ENCODE measurements at regions not wholly inside any gene's neighbourhood (a gene's known extent, or its start where the extent isn't known, plus 50 kb on each side); places are given as distances from the start of the nearest gene placed in this dataset.

DNA sequence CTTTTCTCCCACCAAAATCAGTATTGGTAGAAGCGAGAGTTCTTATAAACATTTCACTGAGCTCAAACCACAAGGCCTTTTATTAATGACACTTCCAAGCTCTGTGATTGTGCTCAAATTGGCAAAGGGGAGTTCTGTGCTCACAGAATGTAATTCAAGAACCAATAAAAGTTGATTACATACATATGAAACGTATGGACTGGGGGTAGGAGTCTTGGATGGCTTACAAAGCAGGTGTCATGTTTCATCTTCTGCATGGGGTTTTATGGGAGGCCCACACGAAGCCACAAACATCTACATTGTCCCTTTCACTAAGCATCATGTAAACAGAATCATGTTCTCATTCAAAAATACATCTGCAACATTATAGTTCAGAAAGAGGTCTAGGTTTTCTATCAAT lies 828.3 kb downstream of the VRK1 start:
- DNase-seq (ENCODE audit: low read depth in 1 of 2, low spot score in 1 of 2), result no peak

GRCh38 chr14:97626088-97626487 lies 828.9 kb downstream of the VRK1 start:
- no peak for DNase-seq (ENCODE audit: low read depth in 1 of 2, low spot score in 1 of 2)

DNA sequence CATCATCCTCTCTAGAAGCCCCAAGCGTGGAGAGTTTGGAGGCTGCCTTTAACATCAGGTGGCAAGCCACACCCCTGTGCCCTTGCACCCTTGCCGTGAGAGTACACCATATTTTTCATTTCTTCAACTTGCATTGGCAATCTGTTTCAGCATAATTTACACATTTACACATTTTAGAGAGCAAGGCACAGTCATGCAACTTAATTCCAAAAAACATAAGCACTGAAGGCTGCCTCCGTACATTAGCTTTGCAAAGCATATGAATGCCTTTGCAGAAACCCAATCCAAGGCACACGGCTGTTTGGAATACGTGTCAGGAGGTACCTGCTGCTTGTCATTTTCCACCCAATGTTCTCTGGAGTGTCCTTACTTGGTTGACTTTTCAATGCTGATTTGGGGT lies 833.1 kb downstream of the VRK1 start:
- DNase-seq (ENCODE audit: low read depth in 1 of 2, low spot score in 1 of 2), result no peak

- no peak for DNase-seq (ENCODE audit: low read depth in 1 of 2, low spot score in 1 of 2)
Measured at GRCh38 chr14:97633131-97633738, 836.1 kb downstream of the VRK1 start.

DNA sequence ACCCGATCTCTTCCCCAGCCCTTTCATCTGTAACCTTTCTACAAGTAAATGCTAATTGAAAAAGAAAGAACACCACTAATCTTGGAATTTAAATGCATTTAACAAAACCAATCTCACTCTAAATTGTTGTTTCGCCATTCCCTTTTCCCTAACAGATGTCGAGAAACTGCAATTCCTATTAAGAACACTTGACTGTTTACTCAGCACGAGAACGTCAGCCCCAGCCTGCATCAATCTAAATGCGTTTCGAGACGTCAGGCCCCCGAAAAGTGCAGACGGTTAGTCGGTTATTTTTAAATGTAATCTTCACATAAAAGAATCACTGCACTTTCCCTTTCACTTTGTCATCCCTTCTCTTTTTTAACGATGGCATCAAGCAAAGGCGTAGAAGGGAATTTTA lies 837.6 kb downstream of the VRK1 start:
- peak in 1 of 2 donors; percentile 14 for DNase-seq (ENCODE audit: low read depth in 1 of 2, low spot score in 1 of 2)

- DNase-seq (ENCODE audit: low read depth in 1 of 2, low spot score in 1 of 2), result no peak
Measured at GRCh38 chr14:97638864-97639263, 841.7 kb downstream of the VRK1 start.

DNA sequence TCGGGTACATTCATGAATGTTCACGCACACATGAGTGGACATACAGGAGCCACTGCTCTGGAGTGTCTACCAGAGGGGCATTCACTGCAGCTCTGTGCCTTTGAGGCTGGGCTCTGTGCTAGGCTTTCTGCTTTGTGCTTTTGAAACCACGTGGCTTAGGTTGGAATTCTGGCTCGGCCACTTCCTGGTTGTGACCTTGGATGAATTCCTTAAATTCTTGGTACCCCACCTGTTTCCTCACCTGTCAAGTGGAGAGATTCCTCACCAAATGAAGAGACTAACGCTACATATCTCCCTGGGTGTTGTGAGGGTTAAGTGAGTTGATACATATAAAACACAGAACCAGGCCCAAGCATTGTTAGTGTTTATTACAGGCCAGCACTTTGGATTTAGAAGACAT lies 842.8 kb downstream of the VRK1 start:
- DNase-seq (ENCODE audit: low read depth in 1 of 2, low spot score in 1 of 2), result no peak

GRCh38 chr14:97641827-97642226 lies 844.6 kb downstream of the VRK1 start:
- no peak for DNase-seq (ENCODE audit: low read depth in 1 of 2, low spot score in 1 of 2)

DNA sequence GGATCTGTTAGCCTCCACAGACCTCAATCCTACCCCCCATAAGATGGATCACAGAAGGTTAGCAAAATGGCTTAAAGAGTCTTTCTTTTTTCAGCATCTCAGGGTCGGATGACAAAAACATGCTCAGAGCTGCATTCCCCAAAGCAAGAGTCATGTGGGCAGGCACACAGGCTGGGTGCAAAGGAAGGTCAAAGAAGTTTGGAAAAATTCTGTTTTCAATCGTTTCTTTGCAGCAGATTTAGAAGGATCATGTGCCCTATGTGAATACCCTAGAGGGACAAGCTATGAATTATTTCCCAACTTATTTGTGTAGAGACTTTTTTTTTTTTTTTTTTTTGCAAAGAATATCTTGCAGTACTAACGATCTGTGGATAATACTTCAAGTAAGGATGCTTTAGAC lies 845.4 kb downstream of the VRK1 start:
- no peak for DNase-seq (ENCODE audit: low read depth in 1 of 2, low spot score in 1 of 2)

GRCh38 chr14:97644365-97644764 lies 847.2 kb downstream of the VRK1 start:
- DNase-seq (ENCODE audit: low read depth in 1 of 2, low spot score in 1 of 2), result no peak

- no peak for DNase-seq (ENCODE audit: low read depth in 1 of 2, low spot score in 1 of 2)
Measured at GRCh38 chr14:97649752-97650151, 852.6 kb downstream of the VRK1 start.

DNA sequence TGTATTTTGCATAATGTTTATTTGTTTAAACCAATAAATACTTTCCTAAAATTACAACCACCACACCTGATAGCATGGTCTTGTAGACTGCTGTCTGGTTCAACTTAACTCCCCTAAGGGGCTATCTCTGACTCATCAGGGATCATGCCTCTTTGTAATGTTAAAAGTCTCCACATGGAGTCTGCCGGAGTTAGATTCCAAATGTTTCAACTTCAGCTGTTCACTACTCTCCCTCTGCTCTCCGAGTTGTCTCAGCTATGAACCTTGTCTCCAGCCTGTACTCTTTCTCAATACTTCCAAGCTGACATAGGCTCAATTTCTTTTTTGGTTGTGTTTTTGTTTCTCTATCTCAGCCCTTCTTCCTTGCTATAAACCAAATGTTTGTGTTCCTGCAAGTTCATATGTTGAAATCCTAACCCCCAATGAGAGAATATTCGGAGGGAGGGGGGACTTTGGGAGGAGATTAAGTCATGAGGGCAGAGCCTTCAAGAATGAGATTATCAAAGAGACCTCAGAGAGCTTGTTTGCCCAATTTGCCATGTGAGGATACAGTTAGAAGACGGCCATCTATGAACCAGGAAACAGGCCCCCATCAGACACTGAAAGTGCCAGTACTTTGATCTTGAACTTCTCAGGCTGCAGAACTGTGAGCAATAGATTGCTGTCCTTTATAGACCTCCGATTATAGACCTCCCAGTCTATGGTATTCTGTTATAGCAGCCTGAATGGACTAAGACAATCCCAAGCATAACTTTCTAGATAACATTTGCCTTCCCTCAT lies 858.2 kb downstream of the VRK1 start:
- DNase-seq (ENCODE audit: low read depth in 1 of 2, low spot score in 1 of 2), result no peak

- no peak for DNase-seq (ENCODE audit: low read depth in 1 of 2, low spot score in 1 of 2)
Measured at GRCh38 chr14:97657609-97658008, 860.4 kb downstream of the VRK1 start.

DNA sequence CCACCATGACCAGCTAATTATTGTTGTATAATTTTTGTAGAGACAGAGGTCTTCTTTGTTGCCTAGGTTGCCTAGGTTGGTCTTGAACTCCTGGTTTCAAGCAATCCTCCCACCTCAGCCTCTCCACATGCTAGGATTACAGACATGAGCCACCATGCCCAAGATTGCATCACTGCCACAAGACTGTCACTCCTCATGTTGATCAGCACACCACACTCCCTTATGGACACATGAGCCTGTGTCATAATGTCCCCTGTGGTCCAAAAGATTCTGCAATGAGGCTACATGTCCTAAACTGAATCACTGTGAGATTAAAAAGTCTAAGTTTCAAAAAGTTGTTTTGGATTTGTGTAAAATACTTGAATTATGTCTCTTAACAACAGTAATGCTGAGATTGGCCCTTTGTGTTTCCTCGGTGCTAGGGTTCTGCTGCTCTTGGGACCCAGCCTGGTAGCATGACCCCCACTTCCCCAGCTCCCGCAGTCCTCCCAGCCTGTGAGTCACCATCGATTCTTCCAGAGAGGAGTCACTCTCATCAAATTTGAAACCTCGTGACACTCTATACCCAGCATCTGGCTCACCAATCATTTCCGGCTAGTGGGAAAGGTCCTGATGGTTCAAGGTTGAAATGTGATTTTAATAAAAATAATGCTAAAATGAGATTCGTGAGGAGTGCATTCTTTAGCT lies 890.9 kb downstream of the VRK1 start:
- no peak for DNase-seq (ENCODE audit: low read depth in 1 of 2, low spot score in 1 of 2)

GRCh38 chr14:97688631-97689336 lies 891.6 kb downstream of the VRK1 start:
- DNase-seq (ENCODE audit: low read depth in 1 of 2, low spot score in 1 of 2), result no peak

DNA sequence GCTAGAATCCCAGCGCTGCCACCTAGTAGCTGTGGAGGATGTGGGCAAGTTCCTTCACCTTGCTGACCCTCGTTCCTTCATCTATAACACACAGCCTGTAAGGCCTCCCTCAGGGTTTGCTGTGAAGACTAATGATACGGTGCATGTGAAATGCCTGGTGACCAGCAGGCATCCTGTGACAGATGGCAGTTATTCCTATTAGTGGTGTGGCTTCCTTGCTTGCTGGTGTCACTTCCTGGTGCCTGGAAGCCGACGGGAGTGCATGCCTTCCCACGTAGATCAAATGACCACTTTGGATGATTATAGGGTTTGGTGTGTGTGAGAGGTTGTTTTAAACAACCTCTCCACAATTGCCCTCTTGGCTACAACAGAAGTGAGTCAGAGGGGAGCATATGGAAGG lies 894.9 kb downstream of the VRK1 start:
- no peak for DNase-seq (ENCODE audit: low read depth in 1 of 2, low spot score in 1 of 2)

DNA sequence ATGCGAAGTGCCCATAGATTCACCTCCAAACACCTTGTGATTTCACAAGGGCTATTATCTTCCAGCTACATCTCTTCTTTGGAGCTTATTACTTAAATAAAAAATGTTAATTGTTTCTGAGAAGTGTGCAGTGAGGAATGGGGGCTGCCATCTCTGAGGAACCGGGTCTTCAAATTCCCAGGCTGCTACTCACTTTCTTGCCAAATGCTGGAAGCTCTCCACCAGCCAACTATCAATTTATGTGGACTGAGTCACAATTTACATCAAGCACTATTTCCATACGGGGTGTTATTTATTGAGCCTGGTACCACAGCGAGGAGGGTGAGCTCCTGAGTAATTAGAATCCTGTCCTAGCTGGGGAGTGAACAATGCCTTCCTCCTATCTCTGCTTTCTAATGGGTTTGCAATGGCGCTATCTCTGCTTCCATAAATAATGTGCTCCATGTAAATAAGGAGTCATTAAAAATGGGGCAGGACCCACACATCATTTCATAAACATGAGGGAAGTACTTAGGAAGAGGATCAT lies 898.3 kb downstream of the VRK1 start:
- DNase-seq (ENCODE audit: low read depth in 1 of 2, low spot score in 1 of 2), result no peak

- DNase-seq (ENCODE audit: low read depth in 1 of 2, low spot score in 1 of 2), result peak in 1 of 2 donors; percentile 24
Measured at GRCh38 chr14:97697772-97698171, 900.6 kb downstream of the VRK1 start.

DNA sequence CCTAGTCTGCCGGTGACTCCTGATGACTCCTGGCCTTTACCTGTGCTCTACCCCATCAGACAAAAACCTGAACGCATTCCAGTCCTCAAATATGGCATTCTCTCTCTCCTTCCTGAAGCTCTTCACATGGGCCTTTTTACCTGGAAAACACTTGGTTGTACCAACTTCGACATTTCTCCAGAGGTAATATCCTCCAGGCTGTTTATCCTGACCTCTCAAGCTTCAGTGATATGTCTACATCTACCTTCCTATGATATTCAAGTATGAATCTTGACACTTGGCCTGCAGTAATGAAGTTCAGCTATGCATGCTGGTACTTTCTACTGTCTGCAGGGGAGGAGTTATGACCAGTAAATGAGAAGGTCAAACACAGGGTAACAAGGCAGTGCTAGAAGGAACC lies 901.8 kb downstream of the VRK1 start:
- no peak for DNase-seq (ENCODE audit: low read depth in 1 of 2, low spot score in 1 of 2)

DNA sequence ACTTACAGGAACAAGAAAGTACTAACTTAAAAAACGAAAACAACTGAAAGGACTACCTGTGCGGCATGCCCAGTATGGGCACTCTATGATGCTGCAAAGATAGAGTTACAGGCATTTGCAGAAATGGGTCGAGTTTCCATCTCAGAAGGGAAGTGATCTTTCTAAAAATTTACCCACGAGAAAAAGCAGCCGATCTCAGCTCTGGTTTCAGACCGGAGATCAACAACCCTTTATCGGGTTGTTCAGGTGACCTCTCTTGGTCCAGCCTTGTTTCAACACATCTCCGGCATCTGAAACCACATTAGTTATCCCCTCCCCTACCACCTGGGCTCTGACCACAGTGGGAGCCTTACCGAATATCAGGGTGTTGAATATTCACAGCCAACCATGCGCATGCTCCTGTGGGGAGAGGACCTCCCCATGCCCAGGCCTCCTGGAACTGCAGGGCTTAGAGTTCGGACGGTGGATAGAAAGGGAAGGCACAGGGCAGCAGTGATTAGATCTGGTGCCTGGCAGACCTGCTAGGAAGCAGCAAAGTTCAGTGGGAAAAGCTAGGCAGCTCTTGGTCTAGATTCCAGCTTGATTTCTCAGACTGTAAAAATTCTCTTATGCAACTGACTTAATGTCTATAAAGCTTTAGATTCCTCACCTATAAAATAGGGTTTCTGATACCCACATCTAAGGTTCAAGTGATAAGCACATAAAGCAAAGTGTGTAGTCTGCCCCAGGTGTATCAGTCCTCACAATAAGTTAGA lies 906.0 kb downstream of the VRK1 start:
- no peak for DNase-seq (ENCODE audit: low read depth in 1 of 2, low spot score in 1 of 2)
